ENCODE measurements at regions not wholly inside any gene's neighbourhood (a gene's known extent, or its start where the extent isn't known, plus 50 kb on each side); places are given as distances from the start of the nearest gene placed in this dataset.

DNA sequence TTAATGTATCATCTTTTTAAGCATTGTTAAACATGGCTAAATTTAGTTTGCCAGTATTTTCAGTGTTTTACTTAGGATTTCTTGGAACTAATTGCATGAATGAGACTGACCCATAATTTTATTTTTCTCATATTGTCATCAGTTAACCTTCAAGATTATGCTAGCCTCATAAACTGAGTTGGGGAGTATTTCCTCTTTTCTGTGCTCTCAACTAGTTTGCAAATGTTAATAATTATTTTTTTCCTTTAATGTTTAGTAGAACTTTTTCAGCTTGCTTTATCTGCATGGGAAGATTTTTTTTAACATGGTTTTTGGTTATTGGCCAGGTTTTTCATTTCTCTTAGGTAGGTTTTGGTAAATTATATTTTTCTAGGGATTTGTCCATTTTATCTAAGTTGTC lies 235.4 kb upstream of the SESN3 start:
- no peak for DNase-seq

DNA sequence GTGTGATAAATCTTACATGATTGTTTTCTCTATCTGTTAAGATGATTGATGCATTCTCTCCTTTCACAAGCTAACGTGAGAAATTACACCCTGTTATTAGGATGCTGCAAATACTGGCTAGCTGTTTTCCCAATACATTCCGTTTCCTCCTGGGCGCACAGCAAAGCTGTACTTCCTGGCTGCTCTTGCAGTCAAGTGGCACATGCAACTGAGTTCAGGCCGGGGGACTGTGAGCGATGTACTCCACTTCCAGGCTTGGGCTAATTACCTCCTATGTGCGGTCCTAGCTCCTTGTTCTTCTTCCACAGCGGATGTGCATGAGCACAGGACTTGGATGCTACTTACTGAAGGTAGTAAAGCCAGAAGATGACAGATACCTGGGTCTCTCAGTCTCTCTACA lies 234.9 kb upstream of the SESN3 start:
- no peak for DNase-seq

DNA sequence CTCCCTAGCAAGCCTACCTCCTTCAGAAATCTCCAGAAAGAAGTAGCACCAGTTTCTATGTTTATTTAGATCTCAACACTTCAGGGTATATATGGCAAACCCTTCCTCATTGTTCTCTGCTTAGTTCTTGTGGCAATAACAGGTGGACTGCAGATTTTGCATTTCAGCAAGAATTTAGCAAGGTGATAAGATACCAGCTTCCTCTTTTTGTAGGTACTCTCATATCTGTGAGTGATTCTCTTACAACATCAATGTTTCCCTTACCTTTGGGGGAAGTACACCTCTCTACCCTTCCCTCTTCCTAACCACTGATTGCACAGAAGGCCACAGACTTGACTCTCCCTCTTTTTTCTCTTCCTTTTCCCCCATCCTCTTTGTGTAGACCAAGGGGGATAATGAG lies 230.9 kb upstream of the SESN3 start:
- DNase-seq: no peak

DNA sequence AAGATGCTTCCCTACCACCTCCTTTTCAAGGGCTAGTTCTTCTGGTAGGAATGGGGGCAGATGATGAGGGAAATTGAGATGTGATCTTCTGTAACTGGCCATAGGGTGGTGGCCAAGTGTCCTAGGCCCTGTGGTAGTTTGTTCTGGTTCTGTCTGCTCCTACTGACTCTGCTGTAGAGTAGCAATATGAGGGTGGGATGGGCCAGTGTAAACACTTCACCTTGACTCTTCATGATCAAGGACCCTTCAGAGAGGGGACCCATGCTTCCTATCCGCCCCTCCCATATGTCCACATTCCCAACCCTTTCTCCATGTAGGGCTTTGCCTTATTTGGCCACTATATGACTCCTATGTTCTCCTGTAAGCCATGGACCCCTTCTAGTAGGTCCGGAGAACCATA lies 230.3 kb upstream of the SESN3 start:
- no peak for DNase-seq

DNA sequence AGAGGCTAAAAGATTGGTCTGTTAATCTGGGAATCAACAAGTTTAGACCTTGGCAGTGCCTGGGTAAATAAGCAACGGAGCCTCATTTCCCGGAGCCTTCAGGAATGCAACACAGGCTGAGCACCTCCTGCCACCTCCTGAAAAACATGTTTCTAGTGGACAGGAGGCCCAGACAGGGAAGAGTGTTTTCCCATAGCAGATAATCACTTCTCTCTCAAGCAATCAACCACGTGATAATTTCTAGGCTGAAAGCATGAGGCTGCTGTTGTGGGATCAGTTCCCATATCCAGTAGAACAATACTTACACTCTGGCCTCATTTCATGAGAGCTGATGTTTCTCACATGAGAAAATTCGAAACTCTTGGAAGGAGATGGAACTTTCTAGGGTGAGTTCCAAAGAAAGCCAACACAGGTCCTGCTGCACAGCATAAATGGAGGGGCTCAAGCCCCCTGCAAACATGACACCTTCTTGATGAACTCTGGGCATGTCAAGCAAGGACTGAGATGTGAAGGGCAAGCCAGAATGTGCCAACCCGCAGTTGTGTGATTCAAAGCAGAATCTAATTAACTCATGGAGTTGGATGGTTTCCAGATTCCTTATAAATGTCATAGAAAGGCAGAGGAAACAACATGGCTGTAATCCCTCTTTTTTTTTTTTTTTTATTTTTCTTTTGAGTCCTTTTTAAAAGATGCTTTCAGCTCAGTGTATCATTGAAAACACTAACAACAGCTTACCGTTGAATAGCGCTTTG lies 228.5 kb upstream of the SESN3 start:
- DNase-seq: no peak

DNA sequence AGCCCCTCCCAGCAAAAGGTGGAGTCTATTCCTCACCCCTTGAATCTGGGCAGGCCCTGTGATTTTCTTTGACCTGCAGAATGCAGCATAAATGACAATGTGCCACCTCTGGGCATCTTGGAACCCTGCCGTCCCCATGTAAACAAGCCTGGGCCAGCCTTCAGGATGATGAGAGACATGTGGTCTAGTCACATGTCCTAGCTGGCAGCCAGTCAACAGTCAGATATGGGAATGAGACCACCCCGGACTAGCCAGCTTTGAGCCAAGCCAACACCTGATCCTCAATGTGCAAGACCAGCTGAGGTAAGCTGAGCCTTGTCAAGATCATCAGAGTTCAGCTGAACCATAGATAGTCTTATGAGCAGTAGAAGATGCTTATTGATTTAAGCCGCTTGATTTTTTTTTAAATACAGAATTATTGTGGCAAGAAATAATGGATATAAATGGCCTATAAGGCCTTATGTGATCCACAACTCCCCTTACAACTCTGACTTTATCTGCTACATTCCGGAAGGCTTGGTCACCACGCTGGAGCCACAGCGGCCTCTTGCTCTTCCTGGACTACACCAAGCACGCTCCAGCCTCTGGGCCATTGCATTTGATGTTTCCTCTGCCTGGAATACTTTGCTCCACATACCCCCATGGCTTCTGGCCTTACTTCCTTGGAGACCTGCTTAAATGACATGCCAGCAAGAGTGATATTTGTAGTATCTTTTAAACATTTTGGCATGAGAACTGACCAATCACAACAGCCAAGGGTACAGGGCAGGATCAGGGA lies 225.9 kb upstream of the SESN3 start:
- no peak for DNase-seq

DNA sequence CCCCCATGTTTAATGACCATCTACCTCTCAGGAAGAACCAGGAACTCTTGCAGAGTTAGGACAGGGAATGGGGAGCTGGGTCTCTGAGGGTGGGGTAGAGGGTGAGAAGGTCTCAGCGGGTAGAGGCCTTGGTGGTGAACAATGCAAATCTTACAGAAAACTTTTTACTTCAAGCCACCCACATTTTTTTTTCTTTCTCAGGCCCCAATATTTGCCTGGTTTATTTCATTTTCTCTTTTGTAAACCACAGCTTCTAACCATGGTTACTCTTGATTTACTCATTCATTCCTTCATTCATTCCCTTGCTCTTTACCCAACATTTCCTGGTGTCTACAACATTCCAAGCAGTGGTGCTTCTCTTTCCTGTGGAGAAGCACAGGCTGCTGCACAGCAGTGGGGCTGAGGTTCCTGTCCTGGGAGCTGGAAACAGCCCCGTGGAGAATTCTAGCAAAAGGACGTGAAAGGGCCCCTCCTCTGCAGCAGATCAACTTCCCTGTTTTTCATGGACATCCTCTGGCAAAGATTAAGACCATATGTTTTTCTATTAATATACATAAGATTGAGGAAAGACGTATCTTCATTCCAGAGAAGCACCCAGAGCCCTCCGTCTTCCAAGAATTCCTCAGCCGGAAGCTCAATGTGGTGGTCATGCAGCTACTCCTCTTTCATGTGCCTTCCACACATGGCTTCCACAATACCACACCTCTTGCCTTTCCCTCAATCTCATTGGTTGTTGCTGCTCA lies 224.4 kb upstream of the SESN3 start:
- DNase-seq: no peak

DNA sequence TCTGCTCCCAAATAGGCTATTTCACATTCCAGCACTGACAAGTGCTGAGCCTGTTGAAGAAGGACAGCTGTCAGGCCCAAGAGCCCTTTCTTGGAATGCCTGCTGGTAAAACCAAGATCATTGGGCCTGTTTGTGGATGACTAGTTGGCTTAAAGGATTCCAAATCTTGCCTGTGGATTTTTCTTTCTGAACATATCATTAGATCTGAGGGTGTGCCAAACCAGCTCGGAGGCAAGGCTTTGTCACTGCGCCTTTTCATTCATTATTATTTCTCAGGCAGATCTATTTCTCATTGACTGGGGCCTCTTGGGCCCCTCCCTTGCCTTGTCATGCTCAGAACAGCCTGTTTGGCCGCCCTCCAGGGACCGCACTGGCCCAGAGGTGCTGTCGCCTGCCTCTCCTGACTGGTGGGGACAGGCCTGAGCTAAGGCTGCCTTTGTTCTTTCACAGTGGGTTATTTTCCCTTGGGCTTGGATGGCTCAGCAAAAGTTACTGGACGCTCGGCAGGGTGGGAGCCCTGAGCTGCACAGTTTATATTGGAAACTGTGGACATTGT lies 222.7 kb upstream of the SESN3 start:
- no peak for DNase-seq

DNA sequence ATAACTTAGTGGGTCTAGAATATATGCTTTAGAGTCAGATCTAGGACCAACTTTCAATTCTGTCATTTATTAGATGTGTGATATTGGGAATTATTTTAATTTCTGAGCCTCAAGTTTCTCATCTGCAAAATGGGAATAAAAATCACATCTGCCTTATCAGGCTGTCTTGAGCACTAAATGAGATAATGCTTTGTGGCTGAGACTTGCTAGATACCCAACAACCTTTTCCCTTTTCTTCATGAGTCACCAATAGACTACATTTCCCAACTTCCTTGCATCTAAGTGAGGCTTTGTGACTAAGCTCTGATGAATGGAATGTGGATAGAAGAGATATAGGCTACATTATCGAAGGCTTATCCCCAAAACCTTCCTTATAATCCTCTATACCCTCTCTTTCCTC lies 220.7 kb upstream of the SESN3 start:
- DNase-seq: no peak

DNA sequence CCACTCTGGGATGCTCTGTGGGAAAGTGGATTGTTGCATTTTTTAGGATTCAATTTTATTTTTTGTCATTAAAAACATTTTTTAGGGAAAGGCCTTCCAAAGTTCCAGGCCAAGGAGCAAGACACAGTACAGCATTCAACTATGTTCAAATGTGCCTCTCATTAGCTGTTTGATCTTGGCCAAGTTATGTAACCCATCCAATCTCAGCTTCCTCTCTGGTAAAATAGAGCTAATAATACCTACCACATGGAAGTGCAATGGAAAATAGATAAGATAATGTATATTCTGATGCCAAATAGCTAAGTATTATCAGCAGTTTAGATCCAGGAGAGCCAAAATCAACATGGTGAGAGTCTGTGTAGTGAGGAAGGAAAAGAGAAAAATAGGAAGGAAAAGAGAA lies 220.3 kb upstream of the SESN3 start:
- no peak for DNase-seq

DNA sequence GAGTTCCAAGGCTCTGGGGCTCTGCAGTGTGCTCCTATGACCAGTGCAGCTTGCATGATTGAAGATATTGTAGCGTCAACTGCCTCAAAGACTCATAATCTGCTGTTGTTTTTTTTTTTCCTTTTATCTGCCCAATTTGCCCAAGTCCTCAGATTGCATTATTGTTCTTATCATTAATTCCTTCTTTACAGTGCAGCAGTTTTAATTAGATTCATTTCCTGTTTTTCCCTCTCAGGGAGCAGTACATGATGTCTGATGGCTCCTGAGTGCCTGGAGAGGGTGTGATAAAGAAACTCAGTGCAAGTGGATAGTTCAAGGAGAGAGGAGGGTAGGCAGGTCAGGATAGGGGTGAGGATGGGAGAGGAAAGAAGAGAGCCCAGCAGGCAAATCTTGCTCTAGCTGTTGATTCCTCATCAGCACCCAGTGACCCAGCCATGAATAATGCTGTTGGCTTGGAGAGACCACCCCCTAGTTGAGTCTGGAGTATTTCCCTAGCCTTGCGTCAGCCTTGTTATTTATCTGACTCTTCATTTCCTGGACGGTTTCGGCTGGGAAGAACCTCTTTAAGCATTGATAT lies 219.6 kb upstream of the SESN3 start:
- no peak for DNase-seq

DNA sequence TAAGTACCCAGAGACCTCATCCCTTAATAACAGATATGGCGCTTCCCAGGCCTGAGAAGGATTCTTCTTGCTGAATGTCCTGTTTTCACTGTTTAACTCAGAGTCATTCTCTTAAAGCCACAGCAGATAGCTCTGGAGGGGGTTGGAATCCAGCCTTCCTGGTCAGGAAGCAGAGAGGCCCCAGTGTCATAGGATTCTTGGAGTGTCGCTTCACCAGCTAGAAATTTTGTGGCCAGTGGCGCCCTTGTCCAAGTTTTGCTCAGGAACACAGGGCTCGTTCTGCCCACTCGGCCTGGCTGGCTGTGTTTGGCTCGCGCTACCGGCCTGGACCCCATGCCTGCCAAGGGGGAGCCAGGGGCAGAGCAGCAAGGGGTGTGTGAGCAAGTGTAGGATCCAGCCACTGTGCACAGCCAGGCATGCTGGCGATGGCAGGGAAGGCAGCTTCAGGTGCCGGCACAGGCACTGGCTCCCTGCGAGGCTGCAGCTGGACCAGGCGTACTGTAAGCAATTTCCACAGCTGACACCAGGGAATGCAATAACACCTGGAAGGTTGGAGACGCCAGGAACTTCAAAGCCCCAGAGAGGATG lies 214.8 kb upstream of the SESN3 start:
- no peak for DNase-seq

DNA sequence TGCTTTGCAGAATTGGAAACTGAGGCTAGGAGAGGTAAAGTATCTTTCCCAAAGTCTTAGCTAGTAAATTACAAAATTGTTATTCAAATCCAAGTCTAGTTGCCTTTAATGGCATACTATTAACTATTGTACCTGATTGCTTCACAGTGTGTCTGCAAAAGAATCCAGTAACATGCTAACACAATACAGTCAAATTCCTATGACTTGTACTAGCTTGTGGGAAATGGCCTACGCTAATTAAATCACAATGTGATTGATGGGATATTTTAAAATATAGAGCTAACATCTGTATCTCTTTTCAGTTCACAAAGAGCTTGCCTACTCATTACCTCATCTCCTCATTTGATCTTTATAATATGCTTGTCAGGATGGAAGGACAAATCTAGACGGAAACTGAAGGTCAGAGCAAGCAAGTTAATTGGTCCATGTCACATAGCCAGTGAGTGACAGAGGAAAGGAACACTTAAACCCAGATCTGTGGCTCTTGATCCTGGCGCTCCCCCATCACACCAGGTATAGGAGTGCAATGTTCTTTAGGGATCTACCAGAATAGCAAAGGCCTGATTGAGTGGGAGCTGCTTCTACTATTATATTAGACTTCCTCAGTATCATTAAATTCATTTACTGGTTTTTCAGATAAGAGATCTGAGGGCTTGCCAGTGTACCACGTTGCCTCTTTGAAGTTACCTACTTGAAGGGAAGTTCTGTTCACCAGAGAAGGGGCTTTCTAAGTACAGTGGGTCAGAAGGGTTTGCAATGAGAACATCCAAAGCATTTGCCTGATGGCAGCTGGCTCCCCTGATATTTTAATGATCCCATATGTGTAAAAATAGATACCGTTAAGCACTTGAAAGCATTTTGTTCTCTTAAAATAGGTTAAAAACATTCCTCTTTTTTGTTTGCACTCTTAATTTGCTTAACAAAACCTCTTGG lies 213.6 kb upstream of the SESN3 start:
- no peak for DNase-seq

DNA sequence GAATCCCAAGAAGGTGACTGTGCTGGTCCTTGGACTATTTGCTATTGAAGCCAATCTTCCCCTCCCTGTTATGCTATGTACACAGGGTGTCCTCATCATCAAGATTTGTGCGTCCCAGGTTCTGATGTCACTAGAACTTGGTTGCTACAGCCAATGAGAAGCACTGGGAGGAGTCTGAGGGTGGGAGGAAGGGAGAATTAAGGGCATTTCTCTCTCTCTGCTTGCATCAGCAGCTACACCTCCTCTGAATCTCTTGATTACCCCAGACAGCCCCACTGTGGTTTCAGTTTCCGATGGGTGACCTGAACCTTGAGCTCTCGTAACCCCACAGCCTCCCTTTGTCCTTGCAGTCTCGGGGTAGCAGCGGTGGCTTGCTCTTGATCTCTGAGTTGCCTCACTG lies 212.4 kb upstream of the SESN3 start:
- peak; percentile 13 for DNase-seq

DNA sequence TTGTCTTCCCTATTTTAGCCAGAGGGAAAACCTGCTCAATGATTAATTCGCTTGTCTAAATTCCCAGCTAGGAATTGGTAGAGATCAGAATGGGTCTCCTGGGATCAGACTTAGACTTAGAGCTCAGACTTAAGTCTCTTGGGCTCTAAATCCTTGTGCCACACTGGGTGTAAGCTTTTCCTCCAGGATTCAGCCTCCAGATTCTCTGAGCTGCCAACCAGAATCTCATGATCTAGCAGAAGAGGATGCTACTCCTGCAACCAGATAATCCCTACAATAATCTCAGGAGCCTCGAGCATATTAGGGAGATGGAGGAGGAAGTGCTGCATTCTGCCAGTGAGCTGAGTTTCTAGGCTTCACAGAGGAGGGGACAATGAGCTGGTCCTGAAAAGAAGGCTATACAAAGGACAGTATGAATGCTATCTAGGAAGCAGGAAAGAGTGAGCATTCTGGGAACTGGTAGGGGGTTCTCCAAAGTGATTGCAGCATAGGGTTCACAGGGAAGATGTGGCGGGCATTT lies 211.6 kb upstream of the SESN3 start:
- DNase-seq: no peak

DNA sequence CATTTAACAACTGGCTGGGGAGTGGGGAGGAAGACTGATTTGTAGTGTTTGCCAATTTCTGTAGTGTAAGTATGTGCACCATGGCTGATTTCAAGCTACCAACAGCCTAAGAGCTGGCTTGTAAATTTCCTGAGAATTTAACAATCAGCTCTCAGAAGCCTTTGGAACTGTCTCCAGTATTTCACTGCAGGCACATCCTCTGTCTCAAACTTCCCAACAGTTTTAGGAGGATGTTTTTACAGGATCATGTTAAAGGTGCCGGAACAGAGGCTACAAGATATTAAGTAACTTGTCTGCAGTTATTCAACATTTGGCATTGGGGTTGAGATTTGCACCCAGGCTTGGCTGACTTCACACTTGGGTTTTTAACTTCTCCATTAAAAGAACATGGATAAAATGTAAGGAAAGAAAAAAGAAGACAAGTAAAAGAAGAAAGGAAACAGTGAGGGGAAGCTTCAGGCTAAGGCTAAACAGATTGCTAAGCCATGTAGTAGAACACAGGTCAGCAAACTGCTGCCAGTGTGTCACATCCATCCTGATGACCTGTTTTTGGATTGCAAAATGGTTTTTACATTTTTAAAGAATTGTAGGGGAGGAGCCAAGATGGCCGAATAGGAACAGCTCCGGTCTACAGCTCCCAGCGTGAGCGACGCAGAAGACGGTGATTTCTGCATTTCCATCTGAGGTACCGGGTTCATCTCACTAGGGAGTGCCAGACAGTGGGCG lies 204.8 kb upstream of the SESN3 start:
- no peak for DNase-seq

DNA sequence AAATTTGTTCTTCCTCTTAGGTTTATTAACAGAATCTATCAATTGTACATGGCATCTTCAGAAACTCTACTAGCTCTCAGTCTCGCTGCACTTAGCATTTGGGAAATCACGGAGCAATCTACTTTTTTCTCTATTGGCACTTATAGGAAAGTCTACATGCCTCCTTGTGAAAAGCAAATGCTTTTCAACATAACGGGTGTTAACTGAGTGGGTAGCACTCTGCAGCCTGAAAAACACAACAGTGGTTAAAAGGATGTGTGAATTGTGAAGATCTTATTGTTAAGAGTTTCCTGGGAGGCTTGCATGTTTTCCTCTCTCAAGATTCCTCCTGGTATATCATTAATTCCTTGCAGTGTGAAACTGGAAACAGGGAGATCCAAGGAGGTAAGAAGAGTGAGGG lies 204.2 kb upstream of the SESN3 start:
- DNase-seq: no peak

DNA sequence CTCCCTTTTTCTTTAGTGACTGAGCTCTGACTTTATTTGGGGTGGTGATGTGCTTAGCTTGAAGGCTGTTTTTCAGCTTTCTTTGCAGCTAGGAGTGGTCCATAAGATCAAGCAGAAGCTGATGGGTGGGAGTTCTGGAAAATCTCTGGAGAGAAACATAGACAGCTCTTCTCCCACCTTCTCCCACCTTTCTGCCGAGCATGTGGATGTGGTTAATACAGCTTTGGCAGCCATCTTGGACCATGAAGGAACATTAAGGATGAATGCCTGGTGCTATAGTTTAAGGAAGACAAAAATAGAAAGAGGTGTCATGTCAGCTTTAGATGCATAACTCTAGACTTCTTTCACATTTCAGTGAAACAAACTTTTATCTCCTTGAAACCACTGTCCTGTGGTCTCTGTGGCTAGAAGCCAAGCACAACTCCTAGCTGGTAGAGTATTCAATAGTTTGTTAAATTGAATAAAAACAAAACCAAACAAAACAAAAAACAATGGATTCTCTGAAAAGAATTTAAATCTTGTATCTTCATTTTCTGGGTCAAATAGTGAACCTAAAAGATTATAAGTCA lies 203.6 kb upstream of the SESN3 start:
- DNase-seq: no peak

DNA sequence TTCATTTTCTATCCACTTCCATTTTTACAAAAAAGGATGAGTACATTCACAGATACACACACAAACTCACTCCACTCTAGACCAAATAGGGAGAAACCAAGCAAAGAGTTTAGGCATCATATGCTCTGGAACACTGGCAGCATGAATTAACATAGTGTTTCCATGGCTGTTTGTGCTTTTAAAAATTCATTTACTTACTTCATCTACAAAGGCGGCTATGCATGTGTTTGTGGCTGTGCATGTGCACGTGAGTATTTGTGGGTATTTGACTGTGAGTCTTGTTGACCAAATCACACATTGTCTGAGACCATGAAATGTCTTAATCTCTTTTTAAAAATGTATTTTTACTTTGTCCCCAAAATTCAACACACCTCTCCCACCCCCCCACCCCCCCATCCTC lies 203.0 kb upstream of the SESN3 start:
- no peak for DNase-seq
